GM18868 (cell line): ENCODE measurements at regions not wholly inside any gene's neighbourhood (a gene's known extent, or its start where the extent isn't known, plus 50 kb on each side); places are given as distances from the start of the nearest gene placed in this dataset.

Experiments
- ATAC-seq: cut with Tn5 transposase; IDR thresholded peaks from one replicate; pipeline ENCODE4 v1.9.1; 2021; ENCODE audit warnings: mild to moderate bottlenecking, moderate library complexity; ENCODE audit not compliant: unreplicated experiment

DNA sequence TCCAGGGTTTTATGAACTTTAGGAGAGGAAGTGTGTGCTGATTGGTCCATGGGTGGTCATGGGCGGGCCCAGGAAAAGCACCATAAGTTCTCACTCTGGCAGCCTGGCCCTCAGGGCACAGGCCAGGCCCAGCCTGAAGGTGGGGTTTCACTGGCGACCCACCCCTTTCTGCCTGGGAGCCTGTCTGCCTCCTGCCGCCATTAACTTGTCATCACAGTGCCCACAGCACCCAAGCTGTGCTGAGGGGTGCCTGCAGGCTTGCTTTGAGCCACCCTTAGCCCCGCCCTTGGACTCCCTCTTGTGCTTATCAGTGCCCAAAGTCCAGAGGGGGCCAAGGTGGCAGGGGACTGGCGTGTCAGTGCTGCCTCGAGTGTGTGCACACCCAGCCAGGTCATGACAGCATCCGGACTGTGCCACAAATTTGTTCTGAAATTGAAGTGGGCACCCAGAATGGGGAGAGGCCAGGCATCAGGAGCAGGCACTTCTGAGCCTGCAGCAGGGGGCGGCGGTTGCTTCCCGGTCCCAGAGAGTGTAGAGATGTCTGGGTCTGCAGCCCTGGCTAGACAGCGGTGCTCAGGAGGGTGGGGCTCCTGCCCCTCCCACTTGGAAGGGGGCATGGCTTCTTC is 455.6 kb downstream of the TMA16 start:
- ATAC-seq, result no peak

DNA sequence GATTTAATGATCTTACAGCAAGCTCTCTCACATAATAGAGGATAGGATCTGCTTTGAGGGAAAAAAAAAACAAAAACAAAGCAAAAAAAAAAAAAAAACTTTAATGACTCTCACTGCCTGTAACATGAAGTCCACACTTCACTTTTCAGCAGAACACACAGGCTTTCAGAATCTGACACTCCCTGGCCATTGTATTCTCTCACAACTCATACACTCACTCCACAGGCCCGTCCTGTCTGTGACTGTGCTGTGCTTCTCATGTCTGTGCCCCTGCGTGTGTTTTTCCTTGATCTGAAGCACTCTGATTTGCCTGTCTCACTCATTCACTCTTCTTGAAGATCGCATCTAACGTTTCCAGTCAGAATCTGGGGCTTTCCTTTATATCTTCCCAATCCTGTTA is 460.8 kb downstream of the TMA16 start:
- ATAC-seq, result no peak

GRCh38 chr4:163958751-163959150 is 464.3 kb downstream of the TMA16 start:
- ATAC-seq, result no peak

DNA sequence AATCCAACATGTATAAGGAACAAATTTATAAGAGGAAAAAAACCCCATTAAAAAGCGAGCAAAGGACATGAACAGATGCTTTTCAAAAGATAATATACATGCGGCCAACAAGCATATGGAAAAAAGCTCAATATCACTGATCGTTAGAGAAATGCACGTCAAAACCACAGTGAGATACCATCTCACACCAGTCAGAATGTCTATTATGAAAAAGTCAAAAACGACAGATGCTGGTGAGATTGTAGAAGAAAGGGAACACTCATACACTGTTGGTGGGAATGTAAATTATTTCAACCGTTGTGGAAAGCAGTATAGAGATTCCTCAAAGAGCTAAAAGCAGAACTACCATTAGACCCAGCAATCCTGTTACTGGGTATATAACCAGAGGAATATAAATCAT is 465.4 kb downstream of the TMA16 start:
- ATAC-seq, result no peak

GRCh38 chr4:163966612-163967011 is 472.1 kb downstream of the TMA16 start:
- ATAC-seq, result no peak

DNA sequence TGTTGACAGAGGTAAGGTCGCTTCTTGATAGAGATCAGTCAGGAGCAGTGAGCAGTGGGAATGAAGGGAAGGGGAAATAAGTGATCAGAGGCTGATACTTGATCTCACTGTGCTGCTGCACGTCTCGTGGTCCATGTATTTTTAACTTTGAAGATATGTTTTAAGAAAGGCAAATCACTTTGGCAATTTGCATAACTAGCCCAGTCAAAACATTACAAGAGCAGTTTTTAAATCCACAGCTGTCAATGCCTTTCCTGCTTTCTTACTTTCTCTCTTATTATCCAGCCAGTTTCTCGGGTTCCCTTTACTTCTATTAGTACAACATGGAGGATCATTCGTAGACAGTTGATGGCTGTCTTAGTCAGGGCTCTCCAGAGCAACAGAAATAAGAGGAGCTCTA is 472.8 kb downstream of the TMA16 start:
- no peak for ATAC-seq

DNA sequence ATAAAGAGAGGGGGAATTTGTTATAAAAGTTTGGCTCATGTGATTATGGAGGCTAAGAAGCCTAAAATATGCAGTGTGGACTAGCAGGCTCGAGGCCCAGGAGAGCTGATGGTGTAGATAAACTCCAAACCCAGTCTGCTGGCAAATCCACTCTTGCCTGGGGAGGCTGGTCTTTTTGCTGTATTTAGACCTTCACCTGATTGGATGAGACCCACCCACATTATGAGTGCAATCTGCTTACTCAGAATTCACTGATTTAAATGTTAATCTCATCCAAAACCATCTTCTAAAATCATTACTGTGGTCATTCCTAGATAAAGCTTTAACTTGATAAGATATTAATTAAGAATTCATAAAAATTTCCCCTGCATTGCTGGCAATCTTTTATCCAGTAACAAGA is 473.2 kb downstream of the TMA16 start:
- ATAC-seq, result no peak

GRCh38 chr4:163969291-163969690 is 474.8 kb downstream of the TMA16 start:
- ATAC-seq, result no peak

- ATAC-seq, result no peak
Observed at GRCh38 chr4:163976588-163976987, 482.1 kb downstream of the TMA16 start.

GRCh38 chr4:163988391-163988790 is 493.9 kb downstream of the TMA16 start:
- no peak for ATAC-seq

DNA sequence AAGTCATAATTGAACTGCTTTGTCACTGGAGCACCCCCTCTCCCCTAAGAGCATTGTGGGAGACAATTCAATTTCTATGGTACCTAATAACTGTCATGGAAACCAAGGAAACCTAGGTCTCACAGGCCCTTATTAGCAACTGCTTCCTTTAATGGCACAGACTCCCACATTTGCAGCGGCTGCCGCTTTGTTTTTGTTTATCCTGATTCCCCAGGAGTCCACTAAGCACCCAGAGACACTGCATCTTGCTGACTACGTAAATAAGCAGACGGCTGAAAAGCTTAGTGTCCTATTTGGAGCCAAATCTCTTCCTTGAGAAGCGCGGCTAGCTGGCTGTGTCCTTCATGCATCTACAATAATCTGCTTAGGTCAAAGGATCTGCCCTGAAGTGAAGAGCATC is 494.4 kb downstream of the TMA16 start:
- ATAC-seq, result no peak

- no peak for ATAC-seq
Observed at GRCh38 chr4:163991298-163991865, 496.9 kb downstream of the TMA16 start.

GRCh38 chr4:164009435-164009834 is 514.9 kb downstream of the TMA16 start:
- ATAC-seq, result no peak

DNA sequence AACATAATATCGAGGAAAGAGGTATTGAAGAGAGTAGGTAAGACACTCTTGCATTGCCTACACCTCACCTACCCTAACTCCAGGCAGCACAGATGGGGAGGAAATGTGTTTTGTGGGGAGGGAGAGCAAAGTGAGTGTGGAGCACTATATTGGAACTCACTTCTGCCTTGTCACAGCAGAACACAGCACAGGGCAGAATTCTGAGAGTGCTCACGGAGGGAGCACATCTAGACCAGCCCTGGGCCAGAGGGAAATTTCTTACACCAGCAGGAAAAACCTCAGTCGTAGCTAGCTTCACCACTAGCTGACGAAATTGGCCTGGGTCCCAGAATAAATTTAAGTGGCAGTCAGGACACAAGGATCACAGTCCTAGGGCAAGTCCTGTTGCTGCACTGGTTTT is 517.3 kb downstream of the TMA16 start:
- ATAC-seq, result no peak

GRCh38 chr4:164012396-164013027 is 518.0 kb downstream of the TMA16 start:
- no peak for ATAC-seq

DNA sequence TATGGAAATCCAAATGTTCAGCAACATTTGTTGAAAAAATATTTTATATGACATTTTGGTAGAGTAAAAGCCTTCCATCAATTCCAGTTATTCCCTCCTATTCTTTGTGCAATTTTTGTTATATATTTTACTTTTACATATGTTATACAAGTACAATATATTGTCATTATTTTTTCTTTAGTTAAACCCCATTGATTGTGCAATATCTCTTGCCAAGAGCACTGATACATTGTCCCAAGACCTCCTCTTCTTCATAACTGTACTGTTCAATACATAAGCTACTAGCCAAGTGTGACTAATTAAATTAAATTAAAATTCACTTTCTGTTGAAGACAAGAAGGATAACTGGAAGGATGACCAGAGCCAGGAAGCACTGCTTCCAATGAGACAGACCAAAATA is 527.5 kb downstream of the TMA16 start:
- no peak for ATAC-seq

DNA sequence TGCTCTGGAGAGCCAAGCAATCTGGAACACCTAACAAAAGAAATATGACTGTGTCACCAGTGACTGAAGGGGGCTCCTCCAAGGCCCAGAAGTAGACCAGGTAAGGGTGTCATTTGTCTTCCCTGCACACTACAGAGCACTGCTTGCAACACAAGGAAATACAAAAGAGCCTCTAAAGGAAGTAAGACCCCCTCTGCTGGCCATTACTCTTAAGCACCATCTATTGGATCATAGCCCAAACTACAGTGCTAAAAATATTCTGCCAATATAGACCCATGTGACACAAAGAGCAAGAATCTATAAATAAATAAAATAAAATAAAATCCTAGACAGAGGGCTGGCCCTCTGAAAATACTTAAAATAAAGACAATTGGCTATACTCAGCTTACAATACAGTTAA is 528.7 kb downstream of the TMA16 start:
- no peak for ATAC-seq

- ATAC-seq, result peak; percentile 64
Observed at GRCh38 chr4:164027805-164028204, 533.3 kb downstream of the TMA16 start.

GRCh38 chr4:164039482-164039881 is 545.0 kb downstream of the TMA16 start:
- no peak for ATAC-seq

DNA sequence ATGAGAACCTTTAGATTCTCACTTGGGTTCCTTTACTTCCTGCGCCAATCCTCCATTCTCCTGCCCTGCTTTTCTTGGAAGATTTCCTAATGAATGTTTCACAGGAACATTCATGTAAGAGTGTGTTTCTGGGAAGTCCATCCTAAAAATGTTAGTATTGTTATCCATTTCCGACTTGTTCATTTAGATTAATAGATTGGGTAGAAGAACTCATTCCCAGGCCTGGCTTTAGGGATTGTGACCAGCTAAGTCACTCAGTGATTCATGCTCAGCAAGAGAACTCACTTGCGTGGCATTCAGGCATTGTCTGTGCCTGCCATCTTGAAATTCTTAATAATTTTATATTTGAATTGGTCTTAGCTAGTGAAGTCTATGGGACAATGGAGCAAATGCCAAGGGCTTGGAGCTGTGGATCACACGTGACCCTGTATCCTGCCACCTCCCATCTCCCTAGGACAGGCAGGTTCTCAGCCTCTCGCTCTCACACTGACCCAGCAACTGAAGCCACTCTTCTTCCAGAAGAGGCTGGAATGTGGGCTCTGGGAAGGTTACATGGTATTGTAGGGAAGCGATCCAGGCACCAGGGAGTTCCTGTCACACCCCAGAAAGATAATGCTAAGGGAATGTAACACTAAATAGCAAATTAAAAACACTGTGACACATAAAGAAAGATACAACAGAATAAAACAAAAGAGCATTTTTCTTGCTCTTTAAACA is 562.1 kb downstream of the TMA16 start:
- no peak for ATAC-seq

DNA sequence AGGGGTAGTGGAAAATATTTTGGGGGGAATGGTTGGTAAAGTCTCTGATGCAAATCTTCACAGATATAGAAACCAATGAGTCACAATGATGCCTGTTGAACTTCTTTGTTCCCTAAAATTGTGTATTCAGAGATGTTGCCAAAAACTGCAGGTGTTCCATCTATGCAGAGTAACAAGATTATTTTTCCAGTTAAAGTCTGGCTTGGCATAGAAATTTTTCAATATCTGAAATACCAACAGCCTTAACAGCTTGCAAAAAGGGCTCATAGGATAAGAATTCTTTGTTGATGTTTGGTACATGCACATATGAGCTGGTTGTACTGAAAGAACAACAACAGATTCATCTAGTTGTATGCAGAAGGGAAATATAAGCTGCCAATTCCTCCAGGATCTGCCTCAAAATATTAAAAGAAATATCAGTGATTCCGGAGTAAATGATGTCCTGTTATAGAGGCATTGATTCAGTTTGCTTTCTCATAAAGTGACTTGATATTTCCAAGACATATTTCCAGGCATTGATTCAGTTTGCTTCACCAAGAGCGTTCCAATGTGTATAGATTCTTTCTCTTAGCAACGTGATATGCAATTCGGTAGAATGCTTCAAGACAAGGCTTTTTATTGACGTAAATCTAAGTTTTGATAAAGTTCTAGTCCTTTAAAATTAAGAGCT is 564.4 kb downstream of the TMA16 start:
- ATAC-seq, result no peak
